GM13976 (cell line): ENCODE measurements at regions not wholly inside any gene's neighbourhood (a gene's known extent, or its start where the extent isn't known, plus 50 kb on each side); places are given as distances from the start of the nearest gene placed in this dataset.

Source experiments
- DNase-seq: peaks from one replicate; pipeline ENCODE4 v3.0.0; 2012; ENCODE audit warnings: low spot score
- in situ Hi-C: fragments of 300-500 bp; cut with MboI; formaldehyde crosslinking; loops from one replicate; pipeline ENCODE4 v1.12.0; 2022; ENCODE audit warnings: low sequenced_read_pairs, mixed read lengths, inconsistent platforms; ENCODE audit not compliant: unreplicated experiment
- TF ChIP-seq, protein P1 (sequence below): IDR thresholded peaks from 2 replicates; pipeline ENCODE4 v1.5.1; 2012; ENCODE audit warnings: borderline replicate concordance, mild to moderate bottlenecking; ENCODE audit not compliant: insufficient read depth; ENCODE audit errors: extremely low read depth, missing control alignments, control extremely low read depth

DNA sequence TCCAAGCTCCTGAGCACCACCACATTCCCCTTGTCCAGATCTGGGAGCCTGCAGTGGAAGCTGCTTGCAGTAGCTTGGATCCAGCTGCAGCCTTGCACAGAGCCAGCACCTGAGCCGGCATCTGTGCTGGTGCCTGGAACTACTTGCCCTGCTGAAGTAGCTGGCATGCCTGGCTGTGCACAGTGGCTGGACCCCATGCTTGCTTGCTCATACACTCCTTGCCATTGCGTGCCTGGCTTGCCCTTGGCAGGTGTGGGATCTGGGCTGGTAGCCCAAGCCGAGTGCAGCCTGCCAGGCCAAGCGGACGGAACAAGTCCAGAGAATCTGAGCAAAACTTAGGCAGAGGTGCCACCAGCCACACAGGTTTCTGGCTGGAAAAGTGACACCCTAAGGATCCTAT is 759.9 kb downstream of the IPMK start:
- in situ Hi-C loops, result no loop called here
- TF ChIP-seq, protein P1, sequence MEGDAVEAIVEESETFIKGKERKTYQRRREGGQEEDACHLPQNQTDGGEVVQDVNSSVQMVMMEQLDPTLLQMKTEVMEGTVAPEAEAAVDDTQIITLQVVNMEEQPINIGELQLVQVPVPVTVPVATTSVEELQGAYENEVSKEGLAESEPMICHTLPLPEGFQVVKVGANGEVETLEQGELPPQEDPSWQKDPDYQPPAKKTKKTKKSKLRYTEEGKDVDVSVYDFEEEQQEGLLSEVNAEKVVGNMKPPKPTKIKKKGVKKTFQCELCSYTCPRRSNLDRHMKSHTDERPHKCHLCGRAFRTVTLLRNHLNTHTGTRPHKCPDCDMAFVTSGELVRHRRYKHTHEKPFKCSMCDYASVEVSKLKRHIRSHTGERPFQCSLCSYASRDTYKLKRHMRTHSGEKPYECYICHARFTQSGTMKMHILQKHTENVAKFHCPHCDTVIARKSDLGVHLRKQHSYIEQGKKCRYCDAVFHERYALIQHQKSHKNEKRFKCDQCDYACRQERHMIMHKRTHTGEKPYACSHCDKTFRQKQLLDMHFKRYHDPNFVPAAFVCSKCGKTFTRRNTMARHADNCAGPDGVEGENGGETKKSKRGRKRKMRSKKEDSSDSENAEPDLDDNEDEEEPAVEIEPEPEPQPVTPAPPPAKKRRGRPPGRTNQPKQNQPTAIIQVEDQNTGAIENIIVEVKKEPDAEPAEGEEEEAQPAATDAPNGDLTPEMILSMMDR, result no peak
- DNase-seq, result no peak

DNA sequence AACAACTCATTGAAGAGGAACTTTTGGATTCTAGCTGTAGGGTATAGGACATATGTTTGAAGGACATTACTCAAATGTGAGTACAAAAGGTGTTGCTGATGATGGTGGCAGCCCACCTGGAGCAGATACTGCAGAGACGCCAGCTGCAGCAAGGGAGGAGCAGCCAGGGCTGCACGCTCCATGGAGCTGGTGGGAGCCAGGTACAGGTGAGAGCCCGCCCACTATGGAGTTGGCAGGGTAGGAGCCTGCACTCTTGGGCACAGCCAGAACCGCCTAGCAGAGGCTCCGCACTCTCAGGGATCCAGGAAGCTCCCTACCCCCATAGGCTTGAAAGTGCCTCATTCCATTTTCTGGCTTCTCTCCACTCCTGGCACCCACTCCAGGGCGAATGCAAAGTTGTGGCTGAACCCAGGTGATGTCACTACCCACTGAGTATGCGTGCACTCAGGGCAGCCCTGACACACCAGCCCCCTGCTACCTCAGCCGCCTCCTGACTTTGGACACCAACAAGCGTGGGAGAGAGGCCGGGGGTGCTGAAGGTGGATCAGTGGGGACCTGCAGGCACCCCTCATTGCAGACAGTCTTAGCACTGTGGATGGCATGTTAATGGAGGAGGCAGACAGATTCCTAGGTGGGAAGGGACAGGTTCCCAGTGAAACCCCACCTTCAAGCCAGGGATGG is 761.1 kb downstream of the IPMK start:
- DNase-seq, result no peak
- TF ChIP-seq, protein P1, result no peak
- in situ Hi-C loops, result no loop called here

DNA sequence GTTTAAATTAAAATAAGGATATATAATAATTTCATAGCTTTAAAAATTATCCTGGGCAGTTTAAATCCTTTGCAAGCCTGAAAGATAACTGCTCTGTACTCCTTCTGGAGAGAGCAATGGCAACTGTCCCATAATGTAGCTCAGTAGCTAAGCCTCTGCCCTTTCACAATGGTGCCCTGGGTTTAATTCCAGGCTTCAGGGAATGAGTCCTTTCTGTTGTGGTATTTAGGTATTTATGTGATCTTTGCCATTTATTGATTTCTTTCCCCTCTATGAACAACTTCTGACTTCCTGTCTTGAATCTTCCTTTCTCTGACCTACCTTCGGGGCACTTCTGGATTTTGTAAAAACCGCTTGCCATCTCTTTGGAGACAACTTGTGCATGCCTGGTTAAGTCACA is 773.2 kb downstream of the IPMK start:
- in situ Hi-C loops, result no loop called here
- no peak for DNase-seq
- TF ChIP-seq, protein P1, result no peak

DNA sequence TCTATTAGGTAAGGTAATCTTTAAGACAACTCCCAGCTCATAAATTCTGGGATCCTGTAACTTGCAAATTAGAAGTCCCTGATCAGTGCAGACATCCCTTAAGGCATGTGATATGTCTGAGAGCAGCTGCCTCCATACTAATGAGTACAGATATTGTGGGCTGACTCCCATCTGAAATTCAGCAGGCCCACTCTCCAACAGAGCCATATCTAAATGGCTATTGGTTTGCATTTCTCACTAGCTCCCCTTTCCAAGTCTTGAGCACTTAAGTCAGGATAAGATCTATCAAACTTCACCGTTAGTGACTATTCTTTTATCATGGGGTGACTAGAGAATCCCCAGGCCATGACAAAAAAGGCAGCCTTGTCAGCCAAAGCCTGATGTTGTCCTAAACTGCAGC is 785.4 kb downstream of the IPMK start:
- in situ Hi-C loops, result no loop called here
- DNase-seq, result no peak
- TF ChIP-seq, protein P1, result no peak

DNA sequence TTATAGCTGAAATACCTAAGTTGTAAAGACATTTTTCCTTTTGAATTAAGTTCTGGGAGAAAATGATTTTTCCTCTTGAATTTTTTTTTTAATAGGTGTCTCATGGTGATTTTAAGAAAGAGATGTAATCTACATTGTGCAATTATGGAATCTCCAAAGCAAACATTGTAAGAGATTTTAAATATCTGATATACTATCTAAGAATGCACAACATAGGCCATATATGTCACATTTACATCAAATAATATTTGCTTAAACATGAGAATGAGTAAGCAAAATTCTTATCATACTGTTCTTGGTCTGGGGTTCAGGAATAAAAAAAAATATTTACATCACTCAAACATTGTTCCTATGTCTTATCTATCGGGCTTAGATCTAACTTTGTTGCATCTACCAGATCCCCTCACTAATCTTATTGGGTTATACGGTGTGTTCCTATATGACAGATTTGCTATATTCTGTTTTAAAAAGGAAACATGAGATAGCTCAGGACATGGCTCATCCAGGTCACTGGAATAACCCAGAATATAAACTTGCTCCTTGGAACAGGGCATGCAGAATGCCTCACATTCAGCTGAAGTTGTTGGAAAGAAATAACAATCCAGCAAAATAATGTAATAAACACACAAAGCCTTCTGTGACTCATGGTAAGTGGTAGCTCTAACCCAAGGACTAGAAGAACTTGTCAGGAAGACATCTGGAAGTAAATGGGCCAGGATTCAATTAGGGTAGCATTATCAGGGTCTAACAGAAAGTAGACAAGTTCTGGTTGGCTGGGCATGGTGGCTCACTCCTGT is 794.7 kb downstream of the IPMK start:
- no peak for DNase-seq
- TF ChIP-seq, protein P1, result no peak
- in situ Hi-C loops, result no loop called here

DNA sequence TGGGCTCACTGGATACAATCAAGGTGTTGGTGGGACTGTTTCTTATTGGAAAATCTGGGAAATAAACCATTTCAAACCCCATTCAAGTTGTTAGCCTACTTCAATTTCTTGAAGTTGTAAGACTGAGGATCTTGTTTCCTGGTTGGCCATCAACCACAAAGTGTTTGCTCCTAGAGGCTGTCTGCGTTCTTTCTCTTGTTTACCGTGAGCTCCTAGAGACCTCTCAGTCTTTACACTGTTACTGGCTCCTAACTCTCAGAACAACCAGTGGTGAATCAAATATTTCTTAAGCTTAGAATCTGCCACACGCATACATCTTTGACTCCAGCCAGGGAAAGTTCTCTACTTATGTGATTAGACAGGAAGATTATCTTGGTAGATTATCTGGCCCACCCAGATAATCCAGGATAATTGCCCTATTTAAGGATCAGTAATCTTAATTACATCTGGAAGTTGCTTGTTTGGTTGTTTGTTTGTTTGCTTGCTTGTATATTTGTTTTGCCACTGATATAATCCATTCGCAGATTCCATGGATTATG is 798.7 kb downstream of the IPMK start:
- TF ChIP-seq, protein P1, result no peak
- in situ Hi-C loops, result no loop called here
- no peak for DNase-seq
